Neural crest cell (in vitro differentiated cells): ENCODE measurements at regions not wholly inside any gene's neighbourhood (a gene's known extent, or its start where the extent isn't known, plus 50 kb on each side); places are given as distances from the start of the nearest gene placed in this dataset.

Source experiments
- DNase-seq: peaks from one replicate; pipeline ENCODE4 v3.0.0; 2021; ENCODE audit warnings: low read depth, mixed read lengths, low spot score
- H3K27ac Mint-ChIP-seq: one replicate; pipeline ENCODE4 v1.8.0; 2021; ENCODE audit warnings: mild to moderate bottlenecking, mixed read lengths; ENCODE audit not compliant: unreplicated experiment
- H3K27me3 Mint-ChIP-seq: 2 replicates; pipeline ENCODE4 v1.8.0; 2021; ENCODE audit warnings: low read depth, mild to moderate bottlenecking, mixed read lengths
- H3K36me3 Mint-ChIP-seq: 2 replicates; pipeline ENCODE4 v1.8.0; 2021; ENCODE audit warnings: low read depth, mild to moderate bottlenecking, mixed read lengths
- H3K4me1 Mint-ChIP-seq: 2 replicates; pipeline ENCODE4 v1.8.0; 2021; ENCODE audit warnings: mixed read lengths
- H3K4me3 Mint-ChIP-seq: one replicate; pipeline ENCODE4 v1.8.0; 2021; ENCODE audit warnings: mild to moderate bottlenecking, mixed read lengths
- H3K9me3 Mint-ChIP-seq: 2 replicates; pipeline ENCODE4 v1.8.0; 2021; ENCODE audit warnings: mixed read lengths
- TF ChIP-seq, protein P1 (sequence below): fragments of 200-600 bp; sonication (generic); conservative IDR thresholded peaks from 2 replicates; pipeline ENCODE4 v1.5.0; 2021; ENCODE audit warnings: antibody characterized with exemption, mild to moderate bottlenecking

DNA sequence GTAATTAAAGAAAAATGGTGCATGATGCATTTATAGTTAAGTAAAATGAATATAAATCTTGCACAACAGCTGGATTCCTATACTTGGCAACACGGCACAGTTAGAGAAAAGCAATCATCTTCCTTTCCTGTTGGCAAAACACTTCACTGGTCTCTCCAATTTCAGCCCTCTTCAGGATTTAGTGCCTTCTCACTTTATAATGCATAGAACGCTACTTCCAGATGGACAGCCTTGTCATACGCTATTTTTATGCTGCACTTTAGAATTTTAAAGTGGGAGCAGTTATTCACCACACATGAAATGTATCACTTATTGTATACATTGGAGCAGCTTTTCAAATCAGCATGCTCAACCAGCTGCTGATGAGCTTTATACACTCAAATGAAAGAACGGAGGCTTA, 194.4 kb upstream of the GBE1 start:
- H3K27ac Mint-ChIP-seq: no peak overlapping the region
- H3K9me3 Mint-ChIP-seq: peaks cover 4% of the 10 kb centered on the region
- H3K36me3 Mint-ChIP-seq: no peaks in the 10 kb centered on the region
- TF ChIP-seq, protein P1, sequence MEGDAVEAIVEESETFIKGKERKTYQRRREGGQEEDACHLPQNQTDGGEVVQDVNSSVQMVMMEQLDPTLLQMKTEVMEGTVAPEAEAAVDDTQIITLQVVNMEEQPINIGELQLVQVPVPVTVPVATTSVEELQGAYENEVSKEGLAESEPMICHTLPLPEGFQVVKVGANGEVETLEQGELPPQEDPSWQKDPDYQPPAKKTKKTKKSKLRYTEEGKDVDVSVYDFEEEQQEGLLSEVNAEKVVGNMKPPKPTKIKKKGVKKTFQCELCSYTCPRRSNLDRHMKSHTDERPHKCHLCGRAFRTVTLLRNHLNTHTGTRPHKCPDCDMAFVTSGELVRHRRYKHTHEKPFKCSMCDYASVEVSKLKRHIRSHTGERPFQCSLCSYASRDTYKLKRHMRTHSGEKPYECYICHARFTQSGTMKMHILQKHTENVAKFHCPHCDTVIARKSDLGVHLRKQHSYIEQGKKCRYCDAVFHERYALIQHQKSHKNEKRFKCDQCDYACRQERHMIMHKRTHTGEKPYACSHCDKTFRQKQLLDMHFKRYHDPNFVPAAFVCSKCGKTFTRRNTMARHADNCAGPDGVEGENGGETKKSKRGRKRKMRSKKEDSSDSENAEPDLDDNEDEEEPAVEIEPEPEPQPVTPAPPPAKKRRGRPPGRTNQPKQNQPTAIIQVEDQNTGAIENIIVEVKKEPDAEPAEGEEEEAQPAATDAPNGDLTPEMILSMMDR: no peak
- DNase-seq: no peak
- H3K4me3 Mint-ChIP-seq: no peak overlapping the region
- H3K27me3 Mint-ChIP-seq: no peaks in the 10 kb centered on the region
- H3K4me1 Mint-ChIP-seq: no peaks in the 10 kb centered on the region

DNA sequence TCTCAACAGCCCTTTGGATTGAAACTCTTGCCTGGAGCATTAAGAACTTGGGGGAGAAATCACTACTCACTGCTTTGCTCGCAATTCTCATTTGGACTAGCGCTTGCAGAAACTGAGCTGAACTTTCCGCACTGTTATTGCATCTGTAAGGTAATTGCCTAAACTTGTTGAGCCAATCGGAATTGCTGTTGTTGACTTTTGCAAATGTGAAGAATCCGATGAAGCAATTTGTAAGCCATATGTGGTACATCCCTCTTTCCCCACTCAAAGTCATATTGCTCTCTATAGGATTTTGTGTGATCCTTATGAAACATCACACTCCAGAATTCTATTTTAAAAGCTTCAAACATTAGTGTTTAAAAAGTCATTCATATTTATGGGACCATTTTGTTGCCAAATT, 191.7 kb upstream of the GBE1 start:
- Mint-ChIP-seq H3K36me3 (no peaks in the 10 kb centered on the region), H3K9me3 (peaks cover 4% of the 10 kb centered on the region), H3K4me1 (no peaks in the 10 kb centered on the region), H3K27me3 (no peaks in the 10 kb centered on the region), H3K4me3 (no peak overlapping the region), H3K27ac (no peak overlapping the region)
- no peak for DNase-seq
- TF ChIP-seq, protein P1: no peak

DNA sequence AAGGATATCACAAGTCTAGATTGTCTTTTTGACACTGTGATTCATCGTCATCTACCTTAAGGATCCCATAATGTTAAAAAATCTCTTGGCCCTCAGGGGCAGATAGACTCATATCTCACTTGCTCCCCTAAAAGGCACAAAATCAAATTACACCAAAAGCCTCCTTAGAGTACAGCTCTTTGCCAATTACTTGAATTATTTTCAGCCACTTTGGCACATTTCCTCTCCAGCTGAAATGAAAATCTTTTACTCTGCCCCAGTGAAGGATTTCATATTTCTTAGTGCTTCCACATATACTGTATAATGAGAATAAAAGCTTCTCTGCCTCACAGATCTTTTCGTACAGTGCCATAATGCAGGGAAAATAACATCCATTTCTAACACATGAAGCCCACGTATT, 190.7 kb upstream of the GBE1 start:
- Mint-ChIP-seq H3K4me1 (no peaks in the 10 kb centered on the region), H3K27me3 (no peaks in the 10 kb centered on the region), H3K36me3 (no peaks in the 10 kb centered on the region), H3K4me3 (no peak overlapping the region), H3K27ac (no peak overlapping the region), H3K9me3 (no peaks in the 10 kb centered on the region)
- DNase-seq: no peak
- TF ChIP-seq, protein P1: no peak

DNA sequence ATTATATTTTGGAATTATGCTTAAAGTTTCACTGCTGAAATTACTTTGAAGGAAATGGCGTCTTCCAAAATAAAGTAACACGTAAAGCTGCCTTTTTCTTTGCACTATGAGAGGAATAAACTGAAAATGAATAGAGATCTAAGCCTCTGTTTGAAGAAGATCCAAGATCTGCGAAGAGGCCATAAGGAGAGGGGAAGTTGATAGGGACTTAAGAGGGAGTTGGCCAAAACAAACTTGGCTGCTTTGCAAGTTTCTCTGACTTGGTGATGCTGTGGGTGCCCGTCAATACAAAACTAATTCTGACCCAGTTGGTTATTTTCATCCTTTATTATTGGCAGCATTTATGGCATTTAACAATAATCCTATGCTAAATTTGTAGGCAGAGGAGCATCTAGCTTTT, 190.2 kb upstream of the GBE1 start:
- TF ChIP-seq, protein P1: no peak
- H3K27ac Mint-ChIP-seq: no peak overlapping the region
- H3K4me3 Mint-ChIP-seq: no peak overlapping the region
- no peaks in the 10 kb centered on the region for H3K9me3 Mint-ChIP-seq
- no peaks in the 10 kb centered on the region for H3K27me3 Mint-ChIP-seq
- no peak for DNase-seq
- H3K36me3 Mint-ChIP-seq: no peaks in the 10 kb centered on the region
- H3K4me1 Mint-ChIP-seq: no peaks in the 10 kb centered on the region

DNA sequence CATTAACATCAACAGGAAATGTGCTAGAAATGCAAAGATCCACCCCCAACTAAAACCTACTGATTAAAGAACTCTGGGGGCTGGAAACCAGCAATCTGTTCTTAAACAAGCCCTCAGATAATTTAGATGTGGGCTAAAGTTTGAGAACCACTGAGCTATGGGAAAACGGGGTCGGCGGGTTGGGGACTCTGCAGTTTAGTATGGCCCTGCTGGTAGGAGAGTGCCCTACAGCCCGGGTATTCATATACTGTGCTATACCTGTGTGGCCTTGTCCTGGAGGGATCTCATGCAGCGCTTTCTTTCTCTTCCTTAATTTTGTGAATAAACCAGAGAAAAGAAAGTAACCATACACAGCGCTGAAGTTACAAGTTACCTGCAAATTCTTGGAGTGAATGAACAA, 189.7 kb upstream of the GBE1 start:
- Mint-ChIP-seq H3K27ac (no peak overlapping the region), H3K4me1 (no peaks in the 10 kb centered on the region), H3K27me3 (no peaks in the 10 kb centered on the region), H3K36me3 (no peaks in the 10 kb centered on the region), H3K4me3 (no peak overlapping the region), H3K9me3 (no peaks in the 10 kb centered on the region)
- TF ChIP-seq, protein P1: no peak
- DNase-seq: no peak

DNA sequence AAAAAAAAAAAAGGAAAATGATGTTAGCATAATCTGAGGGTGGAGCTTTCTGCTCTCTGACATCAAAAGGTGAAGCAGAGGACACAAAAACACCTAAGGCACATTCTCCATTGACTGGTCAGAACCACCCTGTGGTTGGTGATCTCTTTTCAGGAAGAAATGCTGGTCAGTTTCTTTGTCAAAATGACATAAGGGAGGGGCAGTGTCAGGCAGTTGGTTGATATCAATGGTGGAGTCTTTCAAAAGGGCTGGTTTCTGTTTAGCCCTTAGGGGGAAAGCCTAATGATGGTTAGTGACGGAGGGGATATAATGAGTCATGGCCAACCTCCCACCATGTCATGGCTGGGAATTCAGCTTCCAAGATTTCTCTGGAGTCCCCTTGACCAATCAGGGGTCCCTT, 185.9 kb upstream of the GBE1 start:
- TF ChIP-seq, protein P1: no peak
- H3K36me3 Mint-ChIP-seq: no peaks in the 10 kb centered on the region
- no peak overlapping the region for H3K4me3 Mint-ChIP-seq
- no peaks in the 10 kb centered on the region for H3K4me1 Mint-ChIP-seq
- DNase-seq: no peak
- H3K9me3 Mint-ChIP-seq: no peaks in the 10 kb centered on the region
- no peak overlapping the region for H3K27ac Mint-ChIP-seq
- no peaks in the 10 kb centered on the region for H3K27me3 Mint-ChIP-seq
